Cardiac muscle cell (in vitro differentiated cells and primary cell): ENCODE measurements at regions not wholly inside any gene's neighbourhood (a gene's known extent, or its start where the extent isn't known, plus 50 kb on each side); places are given as distances from the start of the nearest gene placed in this dataset.

Experiments
- DNase-seq, 2 donors: peaks; one replicate each; pipeline versions ENCODE4 v3.0.0 to v3.0.0-alpha.2; 2010 to 2017; ENCODE audit warnings: low read depth in 1 of 2, low spot score in 1 of 2
- H3K27ac ChIP-seq: fragments of 200-600 bp; sonication (generic); 2 replicates; pipeline ENCODE4 v1.5.1; 2016
- H3K27me3 ChIP-seq: fragments of 200-600 bp; sonication (generic); 2 replicates; pipeline ENCODE4 v1.6.0; 2016; ENCODE audit warnings: control low read depth
- H3K36me3 ChIP-seq: fragments of 200-600 bp; sonication (generic); 2 replicates; pipeline ENCODE4 v1.5.1; 2016; ENCODE audit warnings: control low read depth
- H3K4me1 ChIP-seq: fragments of 200-600 bp; sonication (generic); 2 replicates; pipeline ENCODE4 v1.8.1; 2017; ENCODE audit warnings: low read depth, mild to moderate bottlenecking, mixed run types
- H3K4me3 ChIP-seq: fragments of 200-600 bp; sonication (generic); 2 replicates; pipeline ENCODE4 v1.5.1; 2016; ENCODE audit warnings: mild to moderate bottlenecking
- H3K9me3 ChIP-seq: fragments of 200-600 bp; sonication (generic); 2 replicates; pipeline ENCODE4 v1.5.1; 2017; ENCODE audit warnings: low read depth, mild to moderate bottlenecking, control low read depth
- CTCF ChIP-seq: IDR thresholded peaks from 2 replicates; pipeline ENCODE4 v1.5.1; 2012; ENCODE audit warnings: low read depth, mild to moderate bottlenecking, low read length

GRCh38 chr18:78685250-78685979 is 294.2 kb upstream of the SALL3 start:
- TF ChIP-seq CTCF = no peak
- DNase-seq = no peak

GRCh38 chr18:78685980-78686530 is 293.6 kb upstream of the SALL3 start:
- Histone ChIP-seq H3K36me3 (no peaks in the 10 kb centered on the region), H3K27ac (no peak overlapping the region), H3K9me3 (no peaks in the 10 kb centered on the region), H3K27me3 (no peaks in the 10 kb centered on the region), H3K4me1 (no peaks in the 10 kb centered on the region), H3K4me3 (no peak overlapping the region)
- no peak for TF ChIP-seq CTCF
- no peak for DNase-seq

More at GRCh38 chr18:78685250-78685979, 294.2 kb upstream of the SALL3 start:
- no peaks in the 10 kb centered on the region for H3K4me1 ChIP-seq
- no peak overlapping the region for H3K27ac ChIP-seq
- no peaks in the 10 kb centered on the region for H3K27me3 ChIP-seq
- no peaks in the 10 kb centered on the region for H3K9me3 ChIP-seq
- H3K36me3 ChIP-seq = no peaks in the 10 kb centered on the region
- no peak overlapping the region for H3K4me3 ChIP-seq

GRCh38 chr18:78686976-78687685 is 292.5 kb upstream of the SALL3 start:
- H3K4me1 ChIP-seq = no peaks in the 10 kb centered on the region
- no peak for TF ChIP-seq CTCF
- no peak overlapping the region for H3K4me3 ChIP-seq
- H3K9me3 ChIP-seq = no peaks in the 10 kb centered on the region
- H3K27me3 ChIP-seq = no peaks in the 10 kb centered on the region
- no peak for DNase-seq
- no peak overlapping the region for H3K27ac ChIP-seq
- H3K36me3 ChIP-seq = no peaks in the 10 kb centered on the region

- DNase-seq = no peak
- TF ChIP-seq CTCF = no peak
- Histone ChIP-seq H3K4me1 (no peaks in the 10 kb centered on the region), H3K9me3 (no peaks in the 10 kb centered on the region), H3K27me3 (no peaks in the 10 kb centered on the region), H3K36me3 (no peaks in the 10 kb centered on the region), H3K27ac (no peak overlapping the region), H3K4me3 (no peak overlapping the region)
Observed at GRCh38 chr18:78687736-78688135, 291.9 kb upstream of the SALL3 start.

GRCh38 chr18:78688249-78688648 is 291.4 kb upstream of the SALL3 start:
- DNase-seq = no peak
- TF ChIP-seq CTCF = no peak
- H3K27ac ChIP-seq = no peak overlapping the region
- H3K4me3 ChIP-seq = no peak overlapping the region
- H3K36me3 ChIP-seq = no peaks in the 10 kb centered on the region
- no peaks in the 10 kb centered on the region for H3K27me3 ChIP-seq
- no peaks in the 10 kb centered on the region for H3K9me3 ChIP-seq
- H3K4me1 ChIP-seq = no peaks in the 10 kb centered on the region
